ENCODE measurements at regions not wholly inside any gene's neighbourhood (a gene's known extent, or its start where the extent isn't known, plus 50 kb on each side); places are given as distances from the start of the nearest gene placed in this dataset.

DNA sequence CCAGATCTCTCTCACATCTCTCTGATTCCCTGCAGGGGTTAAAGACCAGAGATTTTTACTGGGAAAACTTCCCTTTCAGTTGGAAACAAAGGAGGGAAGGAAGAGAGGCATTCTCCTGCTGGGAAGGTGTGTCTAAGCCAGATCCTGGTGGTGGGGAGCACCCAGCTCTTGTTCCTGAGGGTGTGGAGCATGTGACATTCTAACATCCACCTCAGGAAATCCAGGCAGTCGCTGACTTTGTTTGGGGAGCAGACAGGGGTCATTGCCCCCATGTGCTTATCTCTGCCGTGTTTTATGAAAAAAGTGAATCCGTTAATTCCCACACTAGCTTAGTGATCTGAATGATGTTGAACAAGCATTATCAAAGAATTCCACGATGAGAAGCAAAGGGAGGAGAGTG, 431.7 kb upstream of the AMELY start:
- TF ChIP-seq, protein P1, sequence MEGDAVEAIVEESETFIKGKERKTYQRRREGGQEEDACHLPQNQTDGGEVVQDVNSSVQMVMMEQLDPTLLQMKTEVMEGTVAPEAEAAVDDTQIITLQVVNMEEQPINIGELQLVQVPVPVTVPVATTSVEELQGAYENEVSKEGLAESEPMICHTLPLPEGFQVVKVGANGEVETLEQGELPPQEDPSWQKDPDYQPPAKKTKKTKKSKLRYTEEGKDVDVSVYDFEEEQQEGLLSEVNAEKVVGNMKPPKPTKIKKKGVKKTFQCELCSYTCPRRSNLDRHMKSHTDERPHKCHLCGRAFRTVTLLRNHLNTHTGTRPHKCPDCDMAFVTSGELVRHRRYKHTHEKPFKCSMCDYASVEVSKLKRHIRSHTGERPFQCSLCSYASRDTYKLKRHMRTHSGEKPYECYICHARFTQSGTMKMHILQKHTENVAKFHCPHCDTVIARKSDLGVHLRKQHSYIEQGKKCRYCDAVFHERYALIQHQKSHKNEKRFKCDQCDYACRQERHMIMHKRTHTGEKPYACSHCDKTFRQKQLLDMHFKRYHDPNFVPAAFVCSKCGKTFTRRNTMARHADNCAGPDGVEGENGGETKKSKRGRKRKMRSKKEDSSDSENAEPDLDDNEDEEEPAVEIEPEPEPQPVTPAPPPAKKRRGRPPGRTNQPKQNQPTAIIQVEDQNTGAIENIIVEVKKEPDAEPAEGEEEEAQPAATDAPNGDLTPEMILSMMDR (IDR thresholded peaks at IDR 0.05): no peak
- no peak for TF ChIP-seq POLR2A (IDR thresholded peaks at IDR 0.05)
